Uterus (tissue), 2 donors: ENCODE measurements at regions not wholly inside any gene's neighbourhood (a gene's known extent, or its start where the extent isn't known, plus 50 kb on each side); places are given as distances from the start of the nearest gene placed in this dataset.

ENCODE experiments used
- POLR2A ChIP-seq, 2 donors: fragments of 450-650 bp; IDR thresholded peaks; one replicate each; pipeline ENCODE4 v1.6.1; 2016; ENCODE audit warnings: antibody characterized with exemption in 2 of 2, mild to moderate bottlenecking in 1 of 2, moderate library complexity in 1 of 2
- TF ChIP-seq, protein P1 (sequence below), 4 experiments: fragments of 200-600 bp in 2 of 4; fragments of 450-650 bp in 2 of 4; sonication (generic) in 2 of 4; IDR thresholded peaks; one replicate each; pipeline ENCODE4 v1.5.1; 2016 to 2019; ENCODE audit warnings: antibody characterized with exemption in 4 of 4, mild to moderate bottlenecking in 2 of 4, moderate library complexity in 1 of 4

DNA sequence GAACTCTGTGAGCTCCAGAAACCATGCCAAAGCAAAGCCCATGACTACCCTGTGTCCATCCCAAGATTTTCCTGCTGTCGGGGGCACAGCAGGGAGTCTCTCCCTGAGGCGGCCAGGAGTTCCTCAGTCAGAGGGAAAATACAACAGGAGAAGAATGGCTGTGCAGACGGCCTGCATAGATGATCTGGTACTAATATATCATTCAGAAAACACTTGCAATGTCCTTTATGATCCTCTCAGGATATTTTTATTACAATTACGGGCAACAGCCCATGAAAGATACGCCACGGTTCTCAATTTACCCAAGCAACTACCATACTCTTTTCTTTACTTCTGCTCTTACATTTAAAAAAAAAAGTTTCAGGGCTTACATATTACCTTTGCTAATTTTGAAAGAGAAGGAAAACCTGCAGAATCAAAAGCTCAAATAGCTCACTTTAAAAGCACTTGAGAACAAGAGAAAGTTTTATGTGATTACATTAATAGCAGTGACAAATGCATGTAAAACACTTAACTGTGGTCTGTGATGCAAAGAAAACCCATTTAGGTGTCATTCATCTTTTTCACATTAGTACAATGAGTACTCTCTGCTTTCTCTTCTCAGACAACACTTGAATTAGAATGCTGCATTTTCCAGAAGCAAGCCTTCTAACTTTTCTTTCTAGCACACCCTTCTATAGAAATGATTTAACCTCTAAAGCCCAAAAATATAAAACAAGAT is 460.8 kb downstream of the KLF5 start:
- TF ChIP-seq POLR2A (IDR thresholded peaks at IDR 0.05): no peak
- TF ChIP-seq, protein P1, sequence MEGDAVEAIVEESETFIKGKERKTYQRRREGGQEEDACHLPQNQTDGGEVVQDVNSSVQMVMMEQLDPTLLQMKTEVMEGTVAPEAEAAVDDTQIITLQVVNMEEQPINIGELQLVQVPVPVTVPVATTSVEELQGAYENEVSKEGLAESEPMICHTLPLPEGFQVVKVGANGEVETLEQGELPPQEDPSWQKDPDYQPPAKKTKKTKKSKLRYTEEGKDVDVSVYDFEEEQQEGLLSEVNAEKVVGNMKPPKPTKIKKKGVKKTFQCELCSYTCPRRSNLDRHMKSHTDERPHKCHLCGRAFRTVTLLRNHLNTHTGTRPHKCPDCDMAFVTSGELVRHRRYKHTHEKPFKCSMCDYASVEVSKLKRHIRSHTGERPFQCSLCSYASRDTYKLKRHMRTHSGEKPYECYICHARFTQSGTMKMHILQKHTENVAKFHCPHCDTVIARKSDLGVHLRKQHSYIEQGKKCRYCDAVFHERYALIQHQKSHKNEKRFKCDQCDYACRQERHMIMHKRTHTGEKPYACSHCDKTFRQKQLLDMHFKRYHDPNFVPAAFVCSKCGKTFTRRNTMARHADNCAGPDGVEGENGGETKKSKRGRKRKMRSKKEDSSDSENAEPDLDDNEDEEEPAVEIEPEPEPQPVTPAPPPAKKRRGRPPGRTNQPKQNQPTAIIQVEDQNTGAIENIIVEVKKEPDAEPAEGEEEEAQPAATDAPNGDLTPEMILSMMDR (IDR thresholded peaks at IDR 0.05): no peak
